ENCODE measurements at regions not wholly inside any gene's neighbourhood (a gene's known extent, or its start where the extent isn't known, plus 50 kb on each side); places are given as distances from the start of the nearest gene placed in this dataset.

GRCh38 chr13:100828226-100828625, 153.6 kb upstream of the TMTC4 start:
- TF ChIP-seq REST (IDR thresholded peaks at IDR 0.05; ENCODE audit: insufficient read depth in 1 of 2, low read depth in 2 of 2, low read length in 2 of 2) (no peak), POLR2AphosphoS5 (IDR thresholded peaks at IDR 0.05; ENCODE audit: low read depth, low read length) (no peak), TAF1 (IDR thresholded peaks at IDR 0.05; ENCODE audit: borderline replicate concordance, insufficient read depth, low read length) (no peak), FOXP2 (optimal IDR thresholded peaks at IDR 0.05; ENCODE audit: borderline replicate concordance, extremely low read depth, extremely low read length, insufficient read depth) (no peak)

- TF ChIP-seq TAF1 (IDR thresholded peaks at IDR 0.05; ENCODE audit: borderline replicate concordance, insufficient read depth, low read length) (no peak), REST (IDR thresholded peaks at IDR 0.05; ENCODE audit: insufficient read depth in 1 of 2, low read depth in 2 of 2, low read length in 2 of 2) (no peak), SIN3A (IDR thresholded peaks at IDR 0.05; ENCODE audit: borderline replicate concordance, insufficient read depth, low read length) (no peak), POLR2AphosphoS5 (IDR thresholded peaks at IDR 0.05; ENCODE audit: low read depth, low read length) (no peak), FOXP2 (optimal IDR thresholded peaks at IDR 0.05; ENCODE audit: borderline replicate concordance, extremely low read depth, extremely low read length, insufficient read depth) (no peak)
Measured at GRCh38 chr13:100827489-100828176, 153.0 kb upstream of the TMTC4 start.

GRCh38 chr13:100826441-100826840, 151.8 kb upstream of the TMTC4 start:
- no peak for TF ChIP-seq FOXP2 (optimal IDR thresholded peaks at IDR 0.05; ENCODE audit: borderline replicate concordance, extremely low read depth, extremely low read length, insufficient read depth)
- no peak for TF ChIP-seq SIN3A (IDR thresholded peaks at IDR 0.05; ENCODE audit: borderline replicate concordance, insufficient read depth, low read length)
- TF ChIP-seq REST (IDR thresholded peaks at IDR 0.05; ENCODE audit: insufficient read depth in 1 of 2, low read depth in 2 of 2, low read length in 2 of 2), result no peak
- no peak for TF ChIP-seq TAF1 (IDR thresholded peaks at IDR 0.05; ENCODE audit: borderline replicate concordance, insufficient read depth, low read length)
- TF ChIP-seq POLR2AphosphoS5 (IDR thresholded peaks at IDR 0.05; ENCODE audit: low read depth, low read length), result no peak

GRCh38 chr13:100825557-100825956, 151.0 kb upstream of the TMTC4 start:
- TF ChIP-seq FOXP2 (optimal IDR thresholded peaks at IDR 0.05; ENCODE audit: borderline replicate concordance, extremely low read depth, extremely low read length, insufficient read depth) (no peak), TAF1 (IDR thresholded peaks at IDR 0.05; ENCODE audit: borderline replicate concordance, insufficient read depth, low read length) (no peak)

GRCh38 chr13:100824366-100824765, 149.8 kb upstream of the TMTC4 start:
- TF ChIP-seq FOXP2 (optimal IDR thresholded peaks at IDR 0.05; ENCODE audit: borderline replicate concordance, extremely low read depth, extremely low read length, insufficient read depth) (no peak), REST (IDR thresholded peaks at IDR 0.05; ENCODE audit: insufficient read depth in 1 of 2, low read depth in 2 of 2, low read length in 2 of 2) (no peak), POLR2AphosphoS5 (IDR thresholded peaks at IDR 0.05; ENCODE audit: low read depth, low read length) (no peak), SIN3A (IDR thresholded peaks at IDR 0.05; ENCODE audit: borderline replicate concordance, insufficient read depth, low read length) (no peak), TAF1 (IDR thresholded peaks at IDR 0.05; ENCODE audit: borderline replicate concordance, insufficient read depth, low read length) (no peak)

Measured in PFSK-1 (cell line).